HG03039 (cell line): ENCODE measurements at regions not wholly inside any gene's neighbourhood (a gene's known extent, or its start where the extent isn't known, plus 50 kb on each side); places are given as distances from the start of the nearest gene placed in this dataset.
"Not testable (repeated sequence)": the region's sequence is repeated elsewhere in the genome, so short reads cannot be mapped to it uniquely, and the experiment has no call there.

ENCODE experiments used
- ATAC-seq: cut with Tn5 transposase; IDR thresholded peaks from one replicate; pipeline ENCODE4 v1.9.1; 2021; ENCODE audit warnings: mild to moderate bottlenecking, moderate library complexity; ENCODE audit not compliant: unreplicated experiment

GRCh38 chr5:111948092-111948841 lies 191.3 kb upstream of the NREP start:
- ATAC-seq, result no peak

- no peak for ATAC-seq
Measured at GRCh38 chr5:111946556-111946955, 189.6 kb upstream of the NREP start.

- ATAC-seq, result no peak
Measured at GRCh38 chr5:111945535-111945934, 188.5 kb upstream of the NREP start.

GRCh38 chr5:111942661-111943401 lies 185.8 kb upstream of the NREP start:
- peak; percentile 65 for ATAC-seq

GRCh38 chr5:111942201-111942600 lies 185.2 kb upstream of the NREP start:
- ATAC-seq, result no peak

GRCh38 chr5:111937094-111937493 lies 180.1 kb upstream of the NREP start:
- ATAC-seq, result no peak

GRCh38 chr5:111935835-111936234 lies 178.8 kb upstream of the NREP start:
- no peak for ATAC-seq

GRCh38 chr5:111935009-111935408 lies 178.0 kb upstream of the NREP start:
- no peak for ATAC-seq

- ATAC-seq, result no peak
Measured at GRCh38 chr5:111934511-111934910, 177.5 kb upstream of the NREP start.

GRCh38 chr5:111933086-111933485 lies 176.1 kb upstream of the NREP start:
- ATAC-seq, result no peak

GRCh38 chr5:111932628-111933027 lies 175.6 kb upstream of the NREP start:
- no peak for ATAC-seq

GRCh38 chr5:111932199-111932598 lies 175.2 kb upstream of the NREP start:
- ATAC-seq, result no peak

- ATAC-seq, result no peak
Measured at GRCh38 chr5:111931655-111932054, 174.7 kb upstream of the NREP start.

- no peak for ATAC-seq
Measured at GRCh38 chr5:111930905-111931461, 174.0 kb upstream of the NREP start.

- ATAC-seq, result no peak
Measured at GRCh38 chr5:111930449-111930848, 173.5 kb upstream of the NREP start.

- ATAC-seq, result no peak
Measured at GRCh38 chr5:111929867-111930266, 172.9 kb upstream of the NREP start.

GRCh38 chr5:111929261-111929660 lies 172.3 kb upstream of the NREP start:
- no peak for ATAC-seq

GRCh38 chr5:111928511-111928910 lies 171.5 kb upstream of the NREP start:
- ATAC-seq, result no peak

- ATAC-seq, result no peak
Measured at GRCh38 chr5:111927191-111927590, 170.2 kb upstream of the NREP start.

GRCh38 chr5:111926026-111926425 lies 169.0 kb upstream of the NREP start:
- no peak for ATAC-seq

GRCh38 chr5:111922344-111922743 lies 165.3 kb upstream of the NREP start:
- ATAC-seq, result no peak

GRCh38 chr5:111921691-111922090 lies 164.7 kb upstream of the NREP start:
- not testable (repeated sequence) for ATAC-seq
